Tongue (tissue), 1 donor: ENCODE measurements at regions not wholly inside any gene's neighbourhood (a gene's known extent, or its start where the extent isn't known, plus 50 kb on each side); places are given as distances from the start of the nearest gene placed in this dataset.
"Not testable (repeated sequence)": the region's sequence is repeated elsewhere in the genome, so short reads cannot be mapped to it uniquely, and the experiment has no call there.

Source experiments
- DNase-seq: peaks from one replicate; pipeline ENCODE4 v3.0.0-alpha.2; 2015

- peak; percentile 27 for DNase-seq
Measured at GRCh38 chr3:66633402-66634381, 132.9 kb upstream of the LRIG1 start.

GRCh38 chr3:66638717-66639116 is 137.9 kb upstream of the LRIG1 start:
- no peak for DNase-seq

- DNase-seq = no peak
Measured at GRCh38 chr3:66639809-66640356, 139.1 kb upstream of the LRIG1 start.

- DNase-seq = no peak
Measured at GRCh38 chr3:66642019-66642418, 141.2 kb upstream of the LRIG1 start.

- no peak for DNase-seq
Measured at GRCh38 chr3:66642484-66642883, 141.7 kb upstream of the LRIG1 start.

GRCh38 chr3:66644549-66644948 is 143.7 kb upstream of the LRIG1 start:
- no peak for DNase-seq

GRCh38 chr3:66648975-66649374 is 148.2 kb upstream of the LRIG1 start:
- no peak for DNase-seq

GRCh38 chr3:66651520-66651919 is 150.7 kb upstream of the LRIG1 start:
- not testable (repeated sequence) for DNase-seq

- DNase-seq = not testable (repeated sequence)
Measured at GRCh38 chr3:66652100-66652499, 151.3 kb upstream of the LRIG1 start.

- peak; percentile 61 for DNase-seq
Measured at GRCh38 chr3:66655044-66655443, 154.2 kb upstream of the LRIG1 start.

GRCh38 chr3:66655671-66656070 is 154.8 kb upstream of the LRIG1 start:
- peak; percentile 30 for DNase-seq

GRCh38 chr3:66656609-66657008 is 155.8 kb upstream of the LRIG1 start:
- DNase-seq = peak; percentile 60

GRCh38 chr3:66659056-66659455 is 158.2 kb upstream of the LRIG1 start:
- DNase-seq = no peak

- DNase-seq = no peak
Measured at GRCh38 chr3:66661628-66662027, 160.8 kb upstream of the LRIG1 start.

- no peak for DNase-seq
Measured at GRCh38 chr3:66662894-66663293, 162.1 kb upstream of the LRIG1 start.

GRCh38 chr3:66665021-66665695 is 164.3 kb upstream of the LRIG1 start:
- DNase-seq = no peak

- DNase-seq = no peak
Measured at GRCh38 chr3:66666362-66666761, 165.5 kb upstream of the LRIG1 start.

- no peak for DNase-seq
Measured at GRCh38 chr3:66667263-66667662, 166.4 kb upstream of the LRIG1 start.

- DNase-seq = no peak
Measured at GRCh38 chr3:66671291-66671690, 170.5 kb upstream of the LRIG1 start.

- DNase-seq = no peak
Measured at GRCh38 chr3:66672830-66673229, 172.0 kb upstream of the LRIG1 start.

- DNase-seq = peak; percentile 62
Measured at GRCh38 chr3:66673293-66673692, 172.5 kb upstream of the LRIG1 start.

GRCh38 chr3:66675366-66675765 is 174.5 kb upstream of the LRIG1 start:
- DNase-seq = no peak
